ENCODE measurements at regions not wholly inside any gene's neighbourhood (a gene's known extent, or its start where the extent isn't known, plus 50 kb on each side); places are given as distances from the start of the nearest gene placed in this dataset.

- Histone ChIP-seq H3K4me3 (no peak overlapping the region), H4K20me1 (replicated peaks; ENCODE audit: control insufficient read depth, insufficient read depth, low read length) (no peaks in the 10 kb centered on the region), H3K36me3 (ENCODE audit: control insufficient read depth, insufficient read depth, low read length) (no peaks in the 10 kb centered on the region), H3K27me3 (ENCODE audit: control insufficient read depth in 2 of 2, insufficient read depth in 2 of 2, low read length in 2 of 2) (no peaks in the 10 kb centered on the region), H3K4me1 (replicated peaks in 1 of 2; ENCODE audit: control insufficient read depth in 2 of 2, insufficient read depth in 2 of 2, low read length in 2 of 2) (no peaks in the 10 kb centered on the region), H3K9me3 (replicated peaks; ENCODE audit: control insufficient read depth, insufficient read depth, low read depth, low read length) (no peaks in the 10 kb centered on the region), H2AFZ (ENCODE audit: low read depth, low read length) (no peak overlapping the region), H3K27ac (ENCODE audit: extremely low read depth, low read depth, low read length) (no peak overlapping the region), H3K9ac (ENCODE audit: insufficient read depth in 1 of 2, low read depth in 2 of 2, low read length in 2 of 2) (no peak overlapping the region), H3K79me2 (ENCODE audit: control insufficient read depth, insufficient read depth, low read length) (no peaks in the 10 kb centered on the region), H3K9me1 (ENCODE audit: control insufficient read depth, insufficient read depth, low read length) (no peaks in the 10 kb centered on the region), H3K4me2 (ENCODE audit: insufficient read depth, low read length) (no peak overlapping the region)
- intact Hi-C loops (cut with micrococcal nuclease) = loop anchor here (10.0 kb wide), 1 partner anchor 293 kb away; the partner anchor contains the start of gene EIF1AX
- BruUV-seq (replicated peaks) = no TSS peak
- FAIRE-seq = no peak
- DNase-seq (ENCODE audit: extremely low read depth in 1 of 4, low spot score in 3 of 4) = no peak
- in situ Hi-C loops (cut with MboI) = no loop called here
- ATAC-seq = no peak
- 0% methylated on average over 1 of the region's 1 CpG for WGBS (ENCODE audit: insufficient coverage, low coverage, missing lambda C conversion rate)
- CTCF ChIA-PET (ENCODE audit: low intra/inter-chr PET ratio) = no interaction called here
- POLR2A ChIA-PET = no interaction called here
- TF ChIP-seq BDP1 (IDR thresholded peaks at IDR 0.05; ENCODE audit: insufficient read depth, insufficient read length) (no peak), DEAF1 (CRISPR knock-in tag; IDR thresholded peaks at IDR 0.05) (no peak), KDM5B (IDR thresholded peaks at IDR 0.05; ENCODE audit: insufficient replicate concordance, low read depth, low read length) (no peak), MITF (IDR thresholded peaks at IDR 0.05) (no peak), ZNF121 (CRISPR knock-in tag; conservative IDR thresholded peaks at IDR 0.05) (no peak), ZFP1 (CRISPR knock-in tag; IDR thresholded peaks at IDR 0.05) (no peak), FOXK1 (CRISPR knock-in tag; IDR thresholded peaks at IDR 0.05; ENCODE audit: borderline replicate concordance) (no peak), ZNF280A (IDR thresholded peaks at IDR 0.05; ENCODE audit: low read depth, partially characterized antibody) (no peak), SNIP1 (IDR thresholded peaks at IDR 0.05; ENCODE audit: low read depth) (no peak), ZNF696 (CRISPR knock-in tag; conservative IDR thresholded peaks at IDR 0.05) (no peak), PCBP2 (IDR thresholded peaks at IDR 0.05; ENCODE audit: low read depth, low read length, poor library complexity, severe bottlenecking) (no peak), COPS2 (conservative IDR thresholded peaks at IDR 0.05) (no peak), RBM15 (IDR thresholded peaks at IDR 0.05; ENCODE audit: insufficient read depth, low read length) (no peak), MBD1 (CRISPR knock-in tag; IDR thresholded peaks at IDR 0.05) (no peak)
Measured at GRCh38 chrX:20437683-20438082, 171.0 kb upstream of the RPS6KA3 start.

Data from K562 (cell line).